ENCODE measurements at regions not wholly inside any gene's neighbourhood (a gene's known extent, or its start where the extent isn't known, plus 50 kb on each side); places are given as distances from the start of the nearest gene placed in this dataset.
"Not testable (repeated sequence)": the region's sequence is repeated elsewhere in the genome, so short reads cannot be mapped to it uniquely, and the experiment has no call there.

GRCh38 chr10:109261231-109261630 is 662.1 kb downstream of the XPNPEP1 start:
- DNase-seq: no peak

- DNase-seq: no peak
Measured at GRCh38 chr10:109259293-109259692, 664.0 kb downstream of the XPNPEP1 start.

DNA sequence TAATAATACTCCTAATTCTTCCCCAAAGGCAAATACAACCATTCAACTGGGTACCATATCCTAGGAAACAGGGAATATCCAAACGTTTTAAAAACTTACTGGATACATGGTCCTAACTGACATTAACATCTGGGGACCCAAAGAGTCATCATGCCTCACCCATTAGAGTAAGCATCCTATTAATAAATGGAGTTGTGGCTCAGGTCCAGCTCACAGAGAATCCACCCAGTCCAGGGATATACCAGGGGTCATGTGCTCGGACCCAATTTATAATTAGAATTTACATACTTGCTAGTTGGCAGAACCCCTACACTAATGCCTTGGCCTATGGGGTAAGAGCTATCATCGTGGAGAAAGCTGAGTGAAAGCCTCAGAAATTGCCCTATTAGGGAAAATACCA is 670.0 kb downstream of the XPNPEP1 start:
- DNase-seq: no peak

- no peak for DNase-seq
Measured at GRCh38 chr10:109250152-109250551, 673.2 kb downstream of the XPNPEP1 start.

- DNase-seq: no peak
Measured at GRCh38 chr10:109247814-109248213, 675.5 kb downstream of the XPNPEP1 start.

- DNase-seq: no peak
Measured at GRCh38 chr10:109245821-109246220, 677.5 kb downstream of the XPNPEP1 start.

- no peak for DNase-seq
Measured at GRCh38 chr10:109239371-109239770, 683.9 kb downstream of the XPNPEP1 start.

GRCh38 chr10:109237682-109238081 is 685.6 kb downstream of the XPNPEP1 start:
- DNase-seq: no peak

- no peak for DNase-seq
Measured at GRCh38 chr10:109237050-109237449, 686.3 kb downstream of the XPNPEP1 start.

DNA sequence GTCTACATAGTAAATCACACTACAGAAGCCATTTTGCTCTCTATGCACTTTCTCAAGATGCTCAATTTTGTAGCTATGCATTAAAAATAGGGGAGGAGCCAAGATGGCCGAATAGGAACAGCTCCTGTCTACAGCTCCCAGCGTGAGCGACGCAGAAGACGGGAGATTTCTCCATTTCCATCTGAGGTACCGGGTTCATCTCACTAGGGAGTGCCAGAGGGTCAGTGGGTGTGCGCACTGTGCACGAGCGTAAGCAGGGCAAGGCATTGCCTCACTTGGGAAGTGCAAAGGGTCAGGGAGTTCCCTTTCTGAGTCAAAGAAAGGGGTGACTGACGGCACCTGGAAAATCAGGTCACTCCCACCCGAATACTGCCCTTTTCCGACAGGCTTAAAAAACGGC is 699.8 kb downstream of the XPNPEP1 start:
- not testable (repeated sequence) for DNase-seq

DNA sequence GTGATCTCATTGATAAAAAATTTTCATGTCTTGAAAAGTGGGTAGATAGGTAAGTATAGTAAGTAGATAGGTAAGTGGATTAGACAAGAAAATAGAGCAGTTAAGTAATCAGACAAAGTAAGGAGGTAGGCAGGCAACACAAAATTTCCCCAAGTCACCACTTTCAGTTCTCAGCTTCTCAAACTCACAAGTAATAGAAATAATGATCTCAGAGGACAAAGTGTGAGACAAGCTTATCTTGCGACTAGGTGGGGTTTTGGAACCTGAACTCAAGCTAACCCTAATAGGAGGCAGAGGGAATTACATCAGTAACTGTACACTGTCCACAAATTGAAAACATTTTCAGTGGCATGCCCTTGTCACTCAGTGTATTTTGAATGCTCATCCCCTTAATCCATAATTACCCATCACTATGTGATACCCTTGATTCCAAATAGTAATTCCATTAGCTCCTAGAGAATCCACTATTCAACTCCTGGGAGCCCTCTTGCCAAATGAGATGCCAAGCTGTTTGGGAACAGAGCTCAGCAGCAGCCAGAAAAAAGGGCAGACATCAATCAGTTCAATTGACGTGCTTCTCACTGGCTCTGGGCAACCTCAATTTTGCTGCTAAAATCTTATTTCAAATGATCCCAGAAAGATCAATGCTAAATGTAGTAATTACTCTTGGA is 703.2 kb downstream of the XPNPEP1 start:
- DNase-seq: no peak

GRCh38 chr10:109218207-109218606 is 705.1 kb downstream of the XPNPEP1 start:
- DNase-seq: no peak

DNA sequence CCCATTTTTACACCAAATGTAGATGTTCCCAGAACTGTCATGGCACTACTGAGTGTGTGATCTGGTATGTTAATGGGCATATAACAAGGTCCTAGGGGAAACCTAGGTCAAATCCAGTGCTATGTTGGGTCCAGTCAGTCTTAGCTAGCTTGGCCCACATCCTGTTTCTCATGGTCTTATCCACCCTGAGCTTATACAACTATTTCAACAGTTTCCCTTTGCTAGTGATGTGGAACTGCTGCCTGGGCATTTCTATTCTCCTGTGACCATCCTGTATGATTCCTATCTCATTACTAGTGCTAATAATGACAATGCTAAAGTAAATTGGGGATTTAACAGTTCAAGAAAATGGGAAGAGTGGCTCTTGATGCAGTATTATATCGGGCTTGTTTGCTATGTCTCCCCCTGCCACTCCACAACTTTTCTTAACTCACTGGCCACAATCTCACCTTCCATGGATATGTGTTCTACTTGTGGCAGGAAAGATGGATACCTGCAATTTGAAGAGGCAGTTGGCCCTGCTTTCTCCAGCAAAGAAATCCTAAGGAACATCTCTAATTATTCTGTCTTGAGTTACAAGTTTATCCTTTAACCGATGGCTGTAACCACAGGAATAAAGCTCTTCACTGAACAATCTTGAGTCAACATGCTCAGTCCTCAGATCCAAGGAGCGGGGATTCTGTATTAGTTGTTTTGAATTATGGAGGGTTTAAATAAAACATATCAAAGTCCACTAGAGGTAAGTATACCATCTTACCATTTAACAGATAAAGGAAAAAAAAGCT is 707.8 kb downstream of the XPNPEP1 start:
- DNase-seq: no peak

DNA sequence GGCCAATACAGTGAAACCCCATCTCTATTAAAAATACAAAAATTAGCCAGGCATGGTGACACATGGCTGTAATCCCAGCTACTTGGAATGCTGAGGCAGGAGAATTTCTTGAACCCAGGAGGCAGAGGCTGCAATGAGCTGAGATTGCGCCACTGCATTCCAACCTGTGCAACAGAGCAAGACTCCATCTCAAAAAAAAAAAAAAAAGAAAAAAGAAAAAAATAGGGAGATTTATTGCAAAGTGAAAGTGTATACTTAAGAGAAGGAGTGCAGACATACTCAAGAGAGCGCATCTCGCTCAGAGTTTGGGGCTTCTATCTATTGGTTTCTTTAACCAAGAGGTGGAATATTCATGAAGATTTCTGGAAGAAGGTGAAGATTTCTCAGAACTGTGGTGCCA is 708.4 kb downstream of the XPNPEP1 start:
- not testable (repeated sequence) for DNase-seq

- DNase-seq: no peak
Measured at GRCh38 chr10:109207361-109207760, 716.0 kb downstream of the XPNPEP1 start.

DNA sequence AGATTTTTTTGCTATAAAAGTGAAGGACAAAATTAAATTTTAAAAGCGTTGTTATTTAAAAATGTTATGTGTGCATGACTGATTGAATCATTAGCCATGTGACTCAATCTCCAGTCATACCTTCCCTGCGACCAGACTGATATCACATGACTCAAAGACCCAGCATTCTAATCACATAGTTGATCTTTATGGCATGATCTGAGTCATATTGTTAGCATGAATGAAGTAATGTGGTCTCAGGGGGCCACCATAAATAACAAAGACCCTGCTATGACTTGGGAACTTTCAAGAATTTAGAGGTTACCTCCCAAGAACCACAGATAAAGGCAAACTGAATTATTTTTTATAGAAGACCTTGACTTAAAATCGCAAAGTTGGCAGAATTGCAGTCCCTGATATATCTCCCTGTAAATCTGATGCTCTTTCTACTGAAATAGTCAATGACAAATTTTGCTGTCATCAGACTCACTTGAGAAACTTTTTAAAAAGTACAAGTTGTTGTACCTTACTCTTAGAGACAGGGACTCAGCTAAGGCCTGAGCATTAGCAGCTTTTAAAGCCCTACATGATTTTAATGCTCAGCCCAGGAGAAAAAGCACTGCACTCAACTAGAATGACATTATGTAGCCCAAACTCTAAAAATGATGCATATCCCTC is 717.3 kb downstream of the XPNPEP1 start:
- no peak for DNase-seq

DNA sequence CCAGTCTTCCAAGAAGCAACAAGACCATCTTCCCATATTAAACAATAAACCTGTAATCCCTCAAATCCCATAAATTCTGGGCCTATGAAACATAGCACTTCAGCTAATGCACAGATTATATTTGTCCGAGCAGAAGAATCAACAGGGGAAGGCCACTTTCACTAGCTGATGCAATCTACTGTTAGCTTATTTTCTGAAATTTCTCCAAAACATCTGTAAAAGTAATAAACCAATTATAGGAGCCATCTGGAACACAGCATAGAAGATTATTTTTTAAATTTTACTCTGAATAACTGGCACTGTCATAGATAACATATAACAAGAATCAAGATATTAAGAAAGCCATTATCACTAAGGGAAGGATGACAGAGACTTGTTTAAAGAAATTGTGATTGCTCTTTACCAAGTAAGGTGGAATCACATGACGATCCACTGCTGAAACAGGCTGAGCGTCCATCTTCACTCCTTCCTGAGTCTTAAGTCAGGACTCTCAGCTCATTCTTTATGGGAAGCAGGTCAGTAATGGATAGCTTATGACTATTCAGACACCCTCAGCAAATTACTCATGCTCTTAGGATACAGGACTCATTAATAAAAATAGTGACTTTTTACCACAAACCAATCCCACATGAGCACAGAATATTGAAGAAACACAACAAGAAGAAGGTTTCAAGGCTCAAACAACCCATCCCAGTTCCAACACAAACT is 719.5 kb downstream of the XPNPEP1 start:
- no peak for DNase-seq

DNA sequence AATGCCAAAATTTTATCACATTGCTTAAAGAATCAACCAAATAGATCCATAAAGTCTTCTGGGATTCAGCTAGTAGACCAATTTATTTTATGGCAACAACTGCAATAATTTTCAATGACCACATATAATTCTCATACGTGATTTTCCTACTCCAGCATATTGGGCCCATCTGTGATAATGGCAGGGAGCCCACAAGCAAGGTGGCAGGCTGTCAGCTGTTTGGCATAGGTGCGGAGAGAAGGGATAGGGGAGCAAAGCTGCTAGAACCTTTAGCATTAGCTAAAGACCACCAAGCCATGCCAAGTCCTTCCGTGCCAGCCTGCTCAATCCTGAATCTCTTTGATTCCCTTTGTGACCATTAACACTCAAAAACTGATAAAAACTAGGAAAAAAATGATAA is 721.2 kb downstream of the XPNPEP1 start:
- DNase-seq: no peak

GRCh38 chr10:109200646-109201045 is 722.7 kb downstream of the XPNPEP1 start:
- DNase-seq: no peak

DNA sequence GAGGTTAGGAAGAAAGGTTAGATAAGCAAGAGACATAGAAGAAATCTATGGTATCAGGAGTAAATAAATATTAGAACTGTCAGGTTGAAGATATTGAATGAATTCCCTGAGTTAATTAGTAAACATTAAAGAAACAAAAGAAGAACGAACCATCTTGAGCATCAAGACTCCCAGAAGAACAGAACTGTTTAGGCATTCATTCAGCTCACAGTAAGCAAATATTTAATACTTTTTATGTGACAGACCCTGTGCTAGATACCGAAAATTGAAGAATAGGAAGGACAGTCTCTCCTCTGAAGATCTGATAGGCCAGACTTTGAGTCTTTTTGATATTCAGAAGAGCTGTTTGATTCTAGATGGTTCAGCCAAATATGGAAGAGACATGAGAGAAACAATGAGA is 731.5 kb downstream of the XPNPEP1 start:
- DNase-seq: no peak

GRCh38 chr10:109191341-109191740 is 732.0 kb downstream of the XPNPEP1 start:
- DNase-seq: peak; percentile 6

DNA sequence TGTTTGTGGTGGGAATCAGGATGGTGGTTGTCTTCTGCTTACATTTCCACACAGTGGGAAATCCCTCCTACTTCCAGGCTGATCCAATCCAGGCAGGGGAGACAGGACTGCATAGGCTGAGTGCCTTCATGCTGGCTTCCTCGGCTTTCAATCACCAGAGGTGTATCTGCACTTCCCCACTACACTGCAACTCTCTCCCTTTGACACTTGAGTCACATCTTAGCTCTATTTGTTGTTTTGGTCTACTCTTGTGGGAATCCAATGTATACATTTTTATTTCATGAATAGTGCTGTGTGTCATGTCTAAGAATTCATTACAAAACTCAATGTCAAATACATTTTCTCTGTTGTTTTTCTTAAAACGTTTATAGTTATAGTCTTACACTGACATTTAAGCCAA is 735.6 kb downstream of the XPNPEP1 start:
- DNase-seq: no peak

DNA sequence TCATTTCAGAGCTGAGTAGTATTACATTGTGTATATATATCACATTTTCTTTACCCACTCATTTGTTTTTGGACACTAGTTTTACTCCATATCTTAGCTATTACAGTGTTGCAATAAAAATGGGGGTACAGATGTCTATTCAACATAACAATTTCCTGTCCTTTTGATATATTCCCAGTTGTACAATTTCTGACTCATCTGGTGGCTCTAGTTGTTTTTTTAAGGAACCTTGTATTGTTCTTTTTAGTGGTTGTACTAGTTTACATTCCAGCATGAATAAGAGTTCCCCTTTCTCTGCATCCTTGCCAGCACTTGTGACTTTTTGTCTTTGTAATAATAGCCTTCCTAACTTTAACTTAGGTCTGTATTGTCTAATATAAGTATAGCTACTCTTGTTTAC is 739.9 kb downstream of the XPNPEP1 start:
- DNase-seq: no peak

Measured in MV-4-11 (cell line).